ENCODE measurements at regions not wholly inside any gene's neighbourhood (a gene's known extent, or its start where the extent isn't known, plus 50 kb on each side); places are given as distances from the start of the nearest gene placed in this dataset.

DNA sequence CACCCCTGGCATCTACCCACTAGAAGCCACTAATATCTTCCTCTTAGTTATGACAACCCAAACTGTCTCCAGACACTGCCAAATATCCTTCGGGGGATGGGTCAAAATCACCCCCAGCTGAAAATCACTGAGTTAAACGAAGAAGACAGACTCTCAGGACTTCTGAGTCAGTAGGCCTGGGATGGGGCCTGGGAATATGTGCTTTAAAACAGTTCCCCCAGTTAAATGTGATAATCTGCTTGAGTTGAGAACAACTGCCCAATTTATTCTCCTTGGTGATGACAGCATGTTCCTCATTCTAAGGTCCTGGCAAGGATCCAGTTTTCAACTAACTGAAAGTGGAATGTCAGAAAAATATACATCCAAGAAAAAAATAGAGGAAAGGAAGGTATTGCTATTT is 52.4 kb downstream of the CBLL2 start:
- TF ChIP-seq, protein P1, sequence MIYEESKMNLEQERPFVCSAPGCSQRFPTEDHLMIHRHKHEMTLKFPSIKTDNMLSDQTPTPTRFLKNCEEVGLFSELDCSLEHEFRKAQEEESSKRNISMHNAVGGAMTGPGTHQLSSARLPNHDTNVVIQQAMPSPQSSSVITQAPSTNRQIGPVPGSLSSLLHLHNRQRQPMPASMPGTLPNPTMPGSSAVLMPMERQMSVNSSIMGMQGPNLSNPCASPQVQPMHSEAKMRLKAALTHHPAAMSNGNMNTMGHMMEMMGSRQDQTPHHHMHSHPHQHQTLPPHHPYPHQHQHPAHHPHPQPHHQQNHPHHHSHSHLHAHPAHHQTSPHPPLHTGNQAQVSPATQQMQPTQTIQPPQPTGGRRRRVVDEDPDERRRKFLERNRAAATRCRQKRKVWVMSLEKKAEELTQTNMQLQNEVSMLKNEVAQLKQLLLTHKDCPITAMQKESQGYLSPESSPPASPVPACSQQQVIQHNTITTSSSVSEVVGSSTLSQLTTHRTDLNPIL (CRISPR knock-in tag; IDR thresholded peaks at IDR 0.05; ENCODE audit: low read depth): no peak
- no peak for TF ChIP-seq ZNF8 (CRISPR knock-in tag; IDR thresholded peaks at IDR 0.05)
- TF ChIP-seq ZFP30 (CRISPR knock-in tag; IDR thresholded peaks at IDR 0.05): no peak
- TF ChIP-seq PPARA (CRISPR knock-in tag; IDR thresholded peaks at IDR 0.05; ENCODE audit: borderline replicate concordance): no peak
- no peak for TF ChIP-seq BACH2 (CRISPR knock-in tag; IDR thresholded peaks at IDR 0.05; ENCODE audit: borderline replicate concordance)
- no peak for TF ChIP-seq ARNTL (CRISPR knock-in tag; IDR thresholded peaks at IDR 0.05; ENCODE audit: borderline replicate concordance, low read depth)
- TF ChIP-seq ISL1 (CRISPR knock-in tag; IDR thresholded peaks at IDR 0.05): no peak; the same call in 1 of the 2 replicates
- TF ChIP-seq, protein P2, sequence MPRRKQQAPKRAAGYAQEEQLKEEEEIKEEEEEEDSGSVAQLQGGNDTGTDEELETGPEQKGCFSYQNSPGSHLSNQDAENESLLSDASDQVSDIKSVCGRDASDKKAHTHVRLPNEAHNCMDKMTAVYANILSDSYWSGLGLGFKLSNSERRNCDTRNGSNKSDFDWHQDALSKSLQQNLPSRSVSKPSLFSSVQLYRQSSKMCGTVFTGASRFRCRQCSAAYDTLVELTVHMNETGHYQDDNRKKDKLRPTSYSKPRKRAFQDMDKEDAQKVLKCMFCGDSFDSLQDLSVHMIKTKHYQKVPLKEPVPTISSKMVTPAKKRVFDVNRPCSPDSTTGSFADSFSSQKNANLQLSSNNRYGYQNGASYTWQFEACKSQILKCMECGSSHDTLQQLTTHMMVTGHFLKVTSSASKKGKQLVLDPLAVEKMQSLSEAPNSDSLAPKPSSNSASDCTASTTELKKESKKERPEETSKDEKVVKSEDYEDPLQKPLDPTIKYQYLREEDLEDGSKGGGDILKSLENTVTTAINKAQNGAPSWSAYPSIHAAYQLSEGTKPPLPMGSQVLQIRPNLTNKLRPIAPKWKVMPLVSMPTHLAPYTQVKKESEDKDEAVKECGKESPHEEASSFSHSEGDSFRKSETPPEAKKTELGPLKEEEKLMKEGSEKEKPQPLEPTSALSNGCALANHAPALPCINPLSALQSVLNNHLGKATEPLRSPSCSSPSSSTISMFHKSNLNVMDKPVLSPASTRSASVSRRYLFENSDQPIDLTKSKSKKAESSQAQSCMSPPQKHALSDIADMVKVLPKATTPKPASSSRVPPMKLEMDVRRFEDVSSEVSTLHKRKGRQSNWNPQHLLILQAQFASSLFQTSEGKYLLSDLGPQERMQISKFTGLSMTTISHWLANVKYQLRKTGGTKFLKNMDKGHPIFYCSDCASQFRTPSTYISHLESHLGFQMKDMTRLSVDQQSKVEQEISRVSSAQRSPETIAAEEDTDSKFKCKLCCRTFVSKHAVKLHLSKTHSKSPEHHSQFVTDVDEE (CRISPR knock-in tag; IDR thresholded peaks at IDR 0.05): no peak
- no peak for TF ChIP-seq CSDC2 (CRISPR knock-in tag; IDR thresholded peaks at IDR 0.05)
- TF ChIP-seq ZNF565 (CRISPR knock-in tag; conservative IDR thresholded peaks at IDR 0.05; ENCODE audit: low read depth): no peak
- TF ChIP-seq TOX (CRISPR knock-in tag; IDR thresholded peaks at IDR 0.05; ENCODE audit: borderline replicate concordance): no peak
- no peak for TF ChIP-seq OSR1 (CRISPR knock-in tag; IDR thresholded peaks at IDR 0.05)
- TF ChIP-seq, protein P3, sequence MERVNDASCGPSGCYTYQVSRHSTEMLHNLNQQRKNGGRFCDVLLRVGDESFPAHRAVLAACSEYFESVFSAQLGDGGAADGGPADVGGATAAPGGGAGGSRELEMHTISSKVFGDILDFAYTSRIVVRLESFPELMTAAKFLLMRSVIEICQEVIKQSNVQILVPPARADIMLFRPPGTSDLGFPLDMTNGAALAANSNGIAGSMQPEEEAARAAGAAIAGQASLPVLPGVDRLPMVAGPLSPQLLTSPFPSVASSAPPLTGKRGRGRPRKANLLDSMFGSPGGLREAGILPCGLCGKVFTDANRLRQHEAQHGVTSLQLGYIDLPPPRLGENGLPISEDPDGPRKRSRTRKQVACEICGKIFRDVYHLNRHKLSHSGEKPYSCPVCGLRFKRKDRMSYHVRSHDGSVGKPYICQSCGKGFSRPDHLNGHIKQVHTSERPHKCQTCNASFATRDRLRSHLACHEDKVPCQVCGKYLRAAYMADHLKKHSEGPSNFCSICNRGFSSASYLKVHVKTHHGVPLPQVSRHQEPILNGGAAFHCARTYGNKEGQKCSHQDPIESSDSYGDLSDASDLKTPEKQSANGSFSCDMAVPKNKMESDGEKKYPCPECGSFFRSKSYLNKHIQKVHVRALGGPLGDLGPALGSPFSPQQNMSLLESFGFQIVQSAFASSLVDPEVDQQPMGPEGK (CRISPR knock-in tag; IDR thresholded peaks at IDR 0.05; ENCODE audit: borderline replicate concordance): no peak
- TF ChIP-seq SNAI2 (CRISPR knock-in tag; IDR thresholded peaks at IDR 0.05): no peak
- no peak for TF ChIP-seq ESRRG (CRISPR knock-in tag; IDR thresholded peaks at IDR 0.05)
- no peak for TF ChIP-seq GLIS3 (CRISPR knock-in tag; IDR thresholded peaks at IDR 0.05)
- no peak for TF ChIP-seq ZFP3 (CRISPR knock-in tag; IDR thresholded peaks at IDR 0.05)
- no peak for TF ChIP-seq RARB (CRISPR knock-in tag; IDR thresholded peaks at IDR 0.05)
- peak; percentile 52; the same call in 2 of the 3 replicates for ATAC-seq

DNA sequence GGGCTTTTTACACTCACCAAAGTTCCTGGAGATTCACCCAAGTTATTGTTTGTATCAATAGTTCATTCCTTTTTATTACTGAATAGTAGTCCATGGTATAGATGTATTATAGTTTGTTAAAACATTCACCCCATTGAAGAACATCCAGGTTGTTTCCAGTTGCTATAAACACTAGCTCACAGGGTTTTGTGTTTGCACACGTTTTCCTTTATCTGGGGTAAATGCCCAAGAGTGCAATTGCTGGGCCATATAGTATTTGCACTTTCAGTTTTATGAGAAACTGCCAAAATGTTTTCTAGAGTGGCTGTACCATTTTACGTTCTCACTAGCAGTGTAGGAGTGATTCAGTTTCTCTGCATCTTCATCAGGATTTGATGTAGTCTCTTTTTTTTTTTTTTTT is 57.1 kb downstream of the CBLL2 start:
- TF ChIP-seq, protein P4, sequence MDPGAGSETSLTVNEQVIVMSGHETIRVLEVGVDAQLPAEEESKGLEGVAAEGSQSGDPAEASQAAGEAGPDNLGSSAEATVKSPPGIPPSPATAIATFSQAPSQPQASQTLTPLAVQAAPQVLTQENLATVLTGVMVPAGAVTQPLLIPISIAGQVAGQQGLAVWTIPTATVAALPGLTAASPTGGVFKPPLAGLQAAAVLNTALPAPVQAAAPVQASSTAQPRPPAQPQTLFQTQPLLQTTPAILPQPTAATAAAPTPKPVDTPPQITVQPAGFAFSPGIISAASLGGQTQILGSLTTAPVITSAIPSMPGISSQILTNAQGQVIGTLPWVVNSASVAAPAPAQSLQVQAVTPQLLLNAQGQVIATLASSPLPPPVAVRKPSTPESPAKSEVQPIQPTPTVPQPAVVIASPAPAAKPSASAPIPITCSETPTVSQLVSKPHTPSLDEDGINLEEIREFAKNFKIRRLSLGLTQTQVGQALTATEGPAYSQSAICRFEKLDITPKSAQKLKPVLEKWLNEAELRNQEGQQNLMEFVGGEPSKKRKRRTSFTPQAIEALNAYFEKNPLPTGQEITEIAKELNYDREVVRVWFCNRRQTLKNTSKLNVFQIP (CRISPR knock-in tag; IDR thresholded peaks at IDR 0.05; ENCODE audit: borderline replicate concordance, low read depth): no peak
- TF ChIP-seq, protein P5, sequence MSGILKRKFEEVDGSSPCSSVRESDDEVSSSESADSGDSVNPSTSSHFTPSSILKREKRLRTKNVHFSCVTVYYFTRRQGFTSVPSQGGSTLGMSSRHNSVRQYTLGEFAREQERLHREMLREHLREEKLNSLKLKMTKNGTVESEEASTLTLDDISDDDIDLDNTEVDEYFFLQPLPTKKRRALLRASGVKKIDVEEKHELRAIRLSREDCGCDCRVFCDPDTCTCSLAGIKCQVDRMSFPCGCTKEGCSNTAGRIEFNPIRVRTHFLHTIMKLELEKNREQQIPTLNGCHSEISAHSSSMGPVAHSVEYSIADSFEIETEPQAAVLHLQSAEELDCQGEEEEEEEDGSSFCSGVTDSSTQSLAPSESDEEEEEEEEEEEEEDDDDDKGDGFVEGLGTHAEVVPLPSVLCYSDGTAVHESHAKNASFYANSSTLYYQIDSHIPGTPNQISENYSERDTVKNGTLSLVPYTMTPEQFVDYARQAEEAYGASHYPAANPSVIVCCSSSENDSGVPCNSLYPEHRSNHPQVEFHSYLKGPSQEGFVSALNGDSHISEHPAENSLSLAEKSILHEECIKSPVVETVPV (CRISPR knock-in tag; IDR thresholded peaks at IDR 0.05): no peak
- TF ChIP-seq ARNTL (CRISPR knock-in tag; IDR thresholded peaks at IDR 0.05; ENCODE audit: borderline replicate concordance, low read depth) (no peak), ZC3H10 (CRISPR knock-in tag; IDR thresholded peaks at IDR 0.05) (no peak), ZFP3 (CRISPR knock-in tag; IDR thresholded peaks at IDR 0.05) (no peak), ESRRG (CRISPR knock-in tag; IDR thresholded peaks at IDR 0.05) (no peak), PPARA (CRISPR knock-in tag; IDR thresholded peaks at IDR 0.05; ENCODE audit: borderline replicate concordance) (no peak), TOX (CRISPR knock-in tag; IDR thresholded peaks at IDR 0.05; ENCODE audit: borderline replicate concordance) (no peak), CSDC2 (CRISPR knock-in tag; IDR thresholded peaks at IDR 0.05) (no peak)
- TF ChIP-seq, protein P3 (CRISPR knock-in tag; IDR thresholded peaks at IDR 0.05; ENCODE audit: borderline replicate concordance): no peak
- TF ChIP-seq, protein P2 (CRISPR knock-in tag; IDR thresholded peaks at IDR 0.05): no peak
- ATAC-seq: no peak
